GM12872 (cell line): ENCODE measurements at regions not wholly inside any gene's neighbourhood (a gene's known extent, or its start where the extent isn't known, plus 50 kb on each side); places are given as distances from the start of the nearest gene placed in this dataset.

ENCODE experiments used
- CTCF ChIP-seq: IDR thresholded peaks from 3 replicates; pipeline ENCODE4 v1.5.1; 2011; ENCODE audit warnings: low read depth, mild to moderate bottlenecking, low read length, moderate library complexity; ENCODE audit not compliant: insufficient read depth

GRCh38 chr1:199725002-199725565 is 302.4 kb upstream of the NR5A2 start:
- no peak for TF ChIP-seq CTCF

GRCh38 chr1:199727682-199728081 is 299.8 kb upstream of the NR5A2 start:
- TF ChIP-seq CTCF: no peak

- TF ChIP-seq CTCF: no peak
Observed at GRCh38 chr1:199728345-199728744, 299.2 kb upstream of the NR5A2 start.

- no peak for TF ChIP-seq CTCF
Observed at GRCh38 chr1:199733125-199733524, 294.4 kb upstream of the NR5A2 start.

- no peak for TF ChIP-seq CTCF
Observed at GRCh38 chr1:199734186-199734585, 293.3 kb upstream of the NR5A2 start.

- no peak for TF ChIP-seq CTCF
Observed at GRCh38 chr1:199735660-199736059, 291.9 kb upstream of the NR5A2 start.

- TF ChIP-seq CTCF: no peak
Observed at GRCh38 chr1:199736646-199737045, 290.9 kb upstream of the NR5A2 start.
